Astrocyte of the cerebellum (primary cell): ENCODE measurements at regions not wholly inside any gene's neighbourhood (a gene's known extent, or its start where the extent isn't known, plus 50 kb on each side); places are given as distances from the start of the nearest gene placed in this dataset.

Experiments used
- DNase-seq: peaks from one replicate; pipeline ENCODE4 v3.0.0-alpha.2; 2011; ENCODE audit warnings: low read depth
- H3K4me3 ChIP-seq: 2 replicates; pipeline ENCODE4 v1.5.1; 2011; ENCODE audit warnings: mild to moderate bottlenecking, low read depth, low read length, moderate library complexity
- CTCF ChIP-seq: IDR thresholded peaks from 2 replicates; pipeline ENCODE4 v1.5.1; 2012; ENCODE audit warnings: low read length, low read depth, moderate library complexity, mild to moderate bottlenecking; ENCODE audit errors: missing control alignments
- in situ Hi-C: cut with HindIII; loops from 2 replicates; pipeline ENCODE4 v1.10.0; 2017; ENCODE audit warnings: low sequenced_read_pairs

- no peak for TF ChIP-seq CTCF
- in situ Hi-C loops, result no loop called here
- no peak for DNase-seq
These were observed 672.6 kb upstream of the CDH18 start for GRCh38 chr5:20660588-20660987.

GRCh38 chr5:20656262-20656661, 668.3 kb upstream of the CDH18 start:
- TF ChIP-seq CTCF, result no peak
- in situ Hi-C loops, result no loop called here
- no peak for DNase-seq
- H3K4me3 ChIP-seq, result no peak overlapping the region

More at GRCh38 chr5:20660588-20660987, 672.6 kb upstream of the CDH18 start:
- H3K4me3 ChIP-seq, result no peak overlapping the region

GRCh38 chr5:20655211-20655610, 667.2 kb upstream of the CDH18 start:
- no peak for TF ChIP-seq CTCF
- in situ Hi-C loops, result no loop called here
- H3K4me3 ChIP-seq, result no peak overlapping the region
- DNase-seq, result no peak

- TF ChIP-seq CTCF, result no peak
- in situ Hi-C loops, result no loop called here
- DNase-seq, result no peak
- H3K4me3 ChIP-seq, result no peak overlapping the region
These were observed 666.7 kb upstream of the CDH18 start for GRCh38 chr5:20654746-20655145.

- no peak for TF ChIP-seq CTCF
- no peak for DNase-seq
- in situ Hi-C loops, result no loop called here
- H3K4me3 ChIP-seq, result no peak overlapping the region
These were observed 666.0 kb upstream of the CDH18 start for GRCh38 chr5:20654033-20654432.

- H3K4me3 ChIP-seq, result no peak overlapping the region
- TF ChIP-seq CTCF, result no peak
- no peak for DNase-seq
- in situ Hi-C loops, result no loop called here
These were observed 662.0 kb upstream of the CDH18 start for GRCh38 chr5:20649966-20650365.

GRCh38 chr5:20648981-20649380, 661.0 kb upstream of the CDH18 start:
- DNase-seq, result no peak
- in situ Hi-C loops, result no loop called here
- TF ChIP-seq CTCF, result no peak
- no peak overlapping the region for H3K4me3 ChIP-seq
